PC-9 (cell line): ENCODE measurements at regions not wholly inside any gene's neighbourhood (a gene's known extent, or its start where the extent isn't known, plus 50 kb on each side); places are given as distances from the start of the nearest gene placed in this dataset.

Source experiments
- BruUV-seq: library from RNA; stranded (reverse); fragments of 400-500 nt; replicated peaks from 2 replicates; lab custom pipeline; 2021; lab: Mats Ljungman, UMichigan
- CTCF ChIA-PET: fragments of 300-600 bp; sonication (Branson Sonifier 250); formaldehyde crosslinking; loops from one replicate; lab custom pipeline; 2022; ENCODE audit warnings: antibody characterized with exemption; lab: Charles Lee
- POLR2A ChIA-PET: fragments of 300-600 bp; sonication (Branson Sonifier 250); formaldehyde crosslinking; loops from one replicate; lab custom pipeline; 2022; ENCODE audit warnings: antibody characterized with exemption; ENCODE audit not compliant: unreplicated experiment; lab: Charles Lee
- DNase-seq, 2 experiments: peaks; one replicate each; pipeline versions ENCODE4 v3.0.0 to v3.0.0-alpha.2; 2015 to 2022; ENCODE audit warnings: mixed read lengths in 1 of 2
- H2AFZ ChIP-seq: fragments of 200-600 bp; sonication (generic); 2 replicates; pipeline ENCODE4 v1.8.1; 2017; ENCODE audit warnings: antibody characterized with exemption
- H3F3A ChIP-seq: fragments of 200-600 bp; sonication (generic); 2 replicates; pipeline ENCODE4 v1.8.1; 2017; ENCODE audit warnings: antibody characterized with exemption, mild to moderate bottlenecking, low read depth; ENCODE audit not compliant: insufficient read depth
- H3K27ac ChIP-seq: fragments of 200-600 bp; sonication (generic); 2 replicates; pipeline ENCODE4 v1.6.1; 2016; ENCODE audit warnings: mixed run types
- H3K27me3 ChIP-seq: fragments of 200-600 bp; sonication (generic); 2 replicates; pipeline ENCODE4 v1.6.1; 2016; ENCODE audit warnings: low read depth, mixed run types; ENCODE audit not compliant: insufficient read depth
- H3K36me3 ChIP-seq: fragments of 200-600 bp; sonication (generic); 2 replicates; pipeline ENCODE4 v1.6.1; 2016; ENCODE audit warnings: low read depth, mixed run types
- H3K4me1 ChIP-seq: fragments of 200-600 bp; sonication (generic); replicated peaks from 2 replicates; pipeline ENCODE4 v1.6.1; 2016; ENCODE audit warnings: mixed run types; ENCODE audit not compliant: insufficient read depth
- H3K4me2 ChIP-seq: fragments of 200-600 bp; sonication (generic); 2 replicates; pipeline ENCODE4 v1.6.1; 2017; ENCODE audit warnings: mixed run types
- H3K4me3 ChIP-seq: fragments of 200-600 bp; sonication (generic); 2 replicates; pipeline ENCODE4 v1.6.1; 2016; ENCODE audit warnings: mixed run types
- H3K79me2 ChIP-seq: fragments of 200-600 bp; sonication (generic); 2 replicates; pipeline ENCODE4 v1.6.1; 2017; ENCODE audit warnings: low read depth, mixed run types
- H3K9me2 ChIP-seq: fragments of 200-600 bp; sonication (generic); 2 replicates; pipeline ENCODE4 v1.8.1; 2017; ENCODE audit warnings: mild to moderate bottlenecking; ENCODE audit not compliant: insufficient read depth
- H3K9me3 ChIP-seq: fragments of 200-600 bp; sonication (generic); 2 replicates; pipeline ENCODE4 v1.8.1; 2016; ENCODE audit warnings: low read depth; ENCODE audit not compliant: insufficient read depth
- H4K20me1 ChIP-seq: fragments of 200-600 bp; sonication (generic); 2 replicates; pipeline ENCODE4 v1.8.1; 2017; ENCODE audit not compliant: insufficient read depth
- EZH2 ChIP-seq: fragments of 200-600 bp; sonication (generic); IDR thresholded peaks from 2 replicates; pipeline ENCODE4 v1.8.0; 2017; ENCODE audit warnings: antibody characterized with exemption, low read depth
- intact Hi-C: fragments of 100-400 bp; cut with micrococcal nuclease; formaldehyde crosslinking; loops from one replicate; pipeline ENCODE4 v1.10.0; 2022; ENCODE audit not compliant: unreplicated experiment
- TF ChIP-seq, protein P1 (sequence below): fragments of 200-600 bp; sonication (generic); conservative IDR thresholded peaks from 2 replicates; pipeline ENCODE4 v1.6.1; 2017; ENCODE audit warnings: mixed run types, antibody characterized with exemption, mild to moderate bottlenecking, moderate library complexity

DNA sequence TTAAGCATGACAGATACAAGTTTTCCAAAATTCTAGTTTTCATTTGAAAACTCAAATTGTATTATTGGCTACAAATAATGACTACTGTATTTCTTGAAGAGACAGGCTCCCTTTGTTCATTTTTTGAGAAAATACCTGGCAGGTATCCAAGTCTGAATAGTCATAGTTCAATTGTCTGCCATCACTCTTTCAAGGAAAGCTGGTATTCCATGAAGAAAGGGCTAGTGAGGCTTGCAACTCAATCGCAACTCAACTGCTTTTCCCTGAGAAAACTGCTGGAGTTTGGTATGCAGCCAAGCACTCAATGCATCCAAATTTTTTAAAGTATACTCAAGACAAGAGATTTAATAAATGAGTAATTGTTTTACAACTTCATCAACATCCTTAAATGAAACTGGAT, 61.4 kb upstream of the TRIO start:
- ChIA-PET CTCF (no interaction called here), POLR2A (no interaction called here)
- H3K27ac ChIP-seq, result no peak overlapping the region
- H3K36me3 ChIP-seq, result no peaks in the 10 kb centered on the region
- H3F3A ChIP-seq, result no peaks in the 10 kb centered on the region
- no peak overlapping the region for H3K4me2 ChIP-seq
- H3K79me2 ChIP-seq, result no peaks in the 10 kb centered on the region
- no peak overlapping the region for H2AFZ ChIP-seq
- H3K27me3 ChIP-seq, result no peaks in the 10 kb centered on the region
- no peaks in the 10 kb centered on the region; the same call in 1 of the 2 replicates for H3K9me3 ChIP-seq
- H4K20me1 ChIP-seq, result no peaks in the 10 kb centered on the region
- no peak overlapping the region for H3K4me3 ChIP-seq
- H3K9me2 ChIP-seq, result no peaks in the 10 kb centered on the region
- DNase-seq, result no peak
- no peak for TF ChIP-seq EZH2
- TF ChIP-seq, protein P1, sequence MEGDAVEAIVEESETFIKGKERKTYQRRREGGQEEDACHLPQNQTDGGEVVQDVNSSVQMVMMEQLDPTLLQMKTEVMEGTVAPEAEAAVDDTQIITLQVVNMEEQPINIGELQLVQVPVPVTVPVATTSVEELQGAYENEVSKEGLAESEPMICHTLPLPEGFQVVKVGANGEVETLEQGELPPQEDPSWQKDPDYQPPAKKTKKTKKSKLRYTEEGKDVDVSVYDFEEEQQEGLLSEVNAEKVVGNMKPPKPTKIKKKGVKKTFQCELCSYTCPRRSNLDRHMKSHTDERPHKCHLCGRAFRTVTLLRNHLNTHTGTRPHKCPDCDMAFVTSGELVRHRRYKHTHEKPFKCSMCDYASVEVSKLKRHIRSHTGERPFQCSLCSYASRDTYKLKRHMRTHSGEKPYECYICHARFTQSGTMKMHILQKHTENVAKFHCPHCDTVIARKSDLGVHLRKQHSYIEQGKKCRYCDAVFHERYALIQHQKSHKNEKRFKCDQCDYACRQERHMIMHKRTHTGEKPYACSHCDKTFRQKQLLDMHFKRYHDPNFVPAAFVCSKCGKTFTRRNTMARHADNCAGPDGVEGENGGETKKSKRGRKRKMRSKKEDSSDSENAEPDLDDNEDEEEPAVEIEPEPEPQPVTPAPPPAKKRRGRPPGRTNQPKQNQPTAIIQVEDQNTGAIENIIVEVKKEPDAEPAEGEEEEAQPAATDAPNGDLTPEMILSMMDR, result no peak
- no peaks in the 10 kb centered on the region for H3K4me1 ChIP-seq
- BruUV-seq, result no TSS peak
- intact Hi-C loops, result no loop called here

GRCh38 chr5:14078716-14079115, 64.4 kb upstream of the TRIO start:
- DNase-seq, result no peak
- H3K9me3 ChIP-seq, result no peaks in the 10 kb centered on the region
- no peaks in the 10 kb centered on the region for H3K79me2 ChIP-seq
- intact Hi-C loops, result no loop called here
- no peak overlapping the region for H3K4me2 ChIP-seq
- no TSS peak for BruUV-seq
- TF ChIP-seq EZH2, result no peak
- TF ChIP-seq, protein P1, result no peak
- no peaks in the 10 kb centered on the region for H3K9me2 ChIP-seq
- H3K4me3 ChIP-seq, result no peak overlapping the region
- ChIA-PET CTCF (no interaction called here), POLR2A (no interaction called here)
- no peaks in the 10 kb centered on the region for H3K4me1 ChIP-seq
- no peak overlapping the region for H2AFZ ChIP-seq
- H4K20me1 ChIP-seq, result no peaks in the 10 kb centered on the region
- H3K36me3 ChIP-seq, result no peaks in the 10 kb centered on the region
- H3F3A ChIP-seq, result no peaks in the 10 kb centered on the region
- no peak overlapping the region for H3K27ac ChIP-seq
- no peaks in the 10 kb centered on the region for H3K27me3 ChIP-seq

GRCh38 chr5:14077501-14077900, 65.6 kb upstream of the TRIO start:
- CTCF ChIA-PET, result interaction anchor here (0.6 kb wide), 1 partner anchor 8 kb away, joined by 3 read pairs; no protein-coding TSS in a partner anchor

More at GRCh38 chr5:14077501-14077900, 65.6 kb upstream of the TRIO start:
- Histone ChIP-seq H4K20me1 (no peaks in the 10 kb centered on the region), H3K4me3 (no peak overlapping the region), H3K79me2 (no peaks in the 10 kb centered on the region), H2AFZ (no peak overlapping the region), H3K4me2 (no peak overlapping the region), H3K9me2 (no peaks in the 10 kb centered on the region), H3F3A (no peaks in the 10 kb centered on the region), H3K36me3 (no peaks in the 10 kb centered on the region), H3K4me1 (no peaks in the 10 kb centered on the region), H3K9me3 (no peaks in the 10 kb centered on the region), H3K27me3 (no peaks in the 10 kb centered on the region), H3K27ac (no peak overlapping the region)
- no peak for TF ChIP-seq EZH2
- TF ChIP-seq, protein P1, result no peak
- no peak for DNase-seq
- no TSS peak for BruUV-seq
- intact Hi-C loops, result no loop called here
- POLR2A ChIA-PET, result no interaction called here
